ENCODE measurements at regions not wholly inside any gene's neighbourhood (a gene's known extent, or its start where the extent isn't known, plus 50 kb on each side); places are given as distances from the start of the nearest gene placed in this dataset.
"Not testable (repeated sequence)": the region's sequence is repeated elsewhere in the genome, so short reads cannot be mapped to it uniquely, and the experiment has no call there.

- no peak for DNase-seq
These were observed 224.4 kb downstream of the TPBG start for GRCh38 chr6:82588020-82588419.

- DNase-seq: no peak
These were observed 225.3 kb downstream of the TPBG start for GRCh38 chr6:82588859-82589412.

GRCh38 chr6:82589509-82590206 lies 226.0 kb downstream of the TPBG start:
- no peak for DNase-seq

- no peak for DNase-seq
These were observed 233.6 kb downstream of the TPBG start for GRCh38 chr6:82597201-82597600.

GRCh38 chr6:82602776-82603175 lies 239.2 kb downstream of the TPBG start:
- no peak for DNase-seq

- no peak for DNase-seq
These were observed 240.3 kb downstream of the TPBG start for GRCh38 chr6:82603871-82604270.

- DNase-seq: no peak
These were observed 244.5 kb downstream of the TPBG start for GRCh38 chr6:82607998-82608725.

GRCh38 chr6:82608781-82609180 lies 245.2 kb downstream of the TPBG start:
- no peak for DNase-seq

GRCh38 chr6:82611751-82612150 lies 248.1 kb downstream of the TPBG start:
- no peak for DNase-seq

GRCh38 chr6:82612475-82613039 lies 248.9 kb downstream of the TPBG start:
- DNase-seq: no peak

- no peak for DNase-seq
These were observed 250.9 kb downstream of the TPBG start for GRCh38 chr6:82614518-82614917.

- DNase-seq: no peak
These were observed 252.9 kb downstream of the TPBG start for GRCh38 chr6:82616386-82617028.

GRCh38 chr6:82617648-82618047 lies 254.0 kb downstream of the TPBG start:
- no peak for DNase-seq

GRCh38 chr6:82619573-82619972 lies 256.0 kb downstream of the TPBG start:
- no peak for DNase-seq

GRCh38 chr6:82622461-82622860 lies 258.8 kb downstream of the TPBG start:
- no peak for DNase-seq

- DNase-seq: no peak
These were observed 260.6 kb downstream of the TPBG start for GRCh38 chr6:82624251-82624650.

GRCh38 chr6:82626946-82627345 lies 263.3 kb downstream of the TPBG start:
- DNase-seq: not testable (repeated sequence)

- DNase-seq: no peak
These were observed 266.3 kb downstream of the TPBG start for GRCh38 chr6:82629921-82630320.

GRCh38 chr6:82641677-82642076 lies 278.1 kb downstream of the TPBG start:
- no peak for DNase-seq

- DNase-seq: no peak
These were observed 282.1 kb downstream of the TPBG start for GRCh38 chr6:82645536-82646230.

GRCh38 chr6:82646231-82646615 lies 282.6 kb downstream of the TPBG start:
- no peak for DNase-seq

GRCh38 chr6:82651845-82652335 lies 288.3 kb downstream of the TPBG start:
- no peak for DNase-seq

- no peak for DNase-seq
These were observed 315.6 kb downstream of the TPBG start for GRCh38 chr6:82679232-82679631.

Measured in CD4-positive, alpha-beta T cell treated with Interleukin-12 subunit alpha and Interleukin-12 subunit beta, for 1 hour (primary cell).